Fibroblast of gingiva (primary cell): ENCODE measurements at regions not wholly inside any gene's neighbourhood (a gene's known extent, or its start where the extent isn't known, plus 50 kb on each side); places are given as distances from the start of the nearest gene placed in this dataset.
A peak's percentile ranks its signal among the peaks of the same experiment; 100 is the strongest.
"Not testable (repeated sequence)": the region's sequence is repeated elsewhere in the genome, so short reads cannot be mapped to it uniquely, and the experiment has no call there.

Source experiments
- DNase-seq: peaks from one replicate; pipeline ENCODE4 v3.0.0-alpha.2; 2011; ENCODE audit warnings: low read depth

GRCh38 chr5:124176692-124177091 is 569.7 kb downstream of the ZNF608 start:
- DNase-seq = peak; percentile 96

GRCh38 chr5:124173386-124173785 is 573.1 kb downstream of the ZNF608 start:
- DNase-seq = no peak

- no peak for DNase-seq
Observed at GRCh38 chr5:124172389-124173003, 573.9 kb downstream of the ZNF608 start.

GRCh38 chr5:124168093-124168492 is 578.3 kb downstream of the ZNF608 start:
- DNase-seq = not testable (repeated sequence)

GRCh38 chr5:124162767-124163532 is 583.5 kb downstream of the ZNF608 start:
- DNase-seq = no peak

- no peak for DNase-seq
Observed at GRCh38 chr5:124161266-124161665, 585.2 kb downstream of the ZNF608 start.

GRCh38 chr5:124160265-124160664 is 586.2 kb downstream of the ZNF608 start:
- DNase-seq = no peak

GRCh38 chr5:124157320-124157719 is 589.1 kb downstream of the ZNF608 start:
- DNase-seq = no peak

- peak; percentile 59 for DNase-seq
Observed at GRCh38 chr5:124156415-124156996, 589.9 kb downstream of the ZNF608 start.

- DNase-seq = peak; percentile 7
Observed at GRCh38 chr5:124154714-124155113, 591.7 kb downstream of the ZNF608 start.

GRCh38 chr5:124153588-124153987 is 592.9 kb downstream of the ZNF608 start:
- no peak for DNase-seq

- DNase-seq = no peak
Observed at GRCh38 chr5:124148574-124148973, 597.9 kb downstream of the ZNF608 start.

GRCh38 chr5:124140060-124140459 is 606.4 kb downstream of the ZNF608 start:
- DNase-seq = no peak

- no peak for DNase-seq
Observed at GRCh38 chr5:124139477-124139876, 607.0 kb downstream of the ZNF608 start.

- DNase-seq = no peak
Observed at GRCh38 chr5:124136609-124137008, 609.8 kb downstream of the ZNF608 start.

GRCh38 chr5:124134941-124135340 is 611.5 kb downstream of the ZNF608 start:
- no peak for DNase-seq

GRCh38 chr5:124133406-124133805 is 613.0 kb downstream of the ZNF608 start:
- DNase-seq = no peak

- no peak for DNase-seq
Observed at GRCh38 chr5:124132843-124133242, 613.6 kb downstream of the ZNF608 start.

- no peak for DNase-seq
Observed at GRCh38 chr5:124131466-124131865, 615.0 kb downstream of the ZNF608 start.

GRCh38 chr5:124130816-124131215 is 615.6 kb downstream of the ZNF608 start:
- DNase-seq = no peak

GRCh38 chr5:124128867-124129266 is 616.9 kb downstream of the CSNK1G3 start:
- DNase-seq = no peak

GRCh38 chr5:124126504-124127217 is 614.7 kb downstream of the CSNK1G3 start:
- DNase-seq = no peak
